ENCODE measurements at regions not wholly inside any gene's neighbourhood (a gene's known extent, or its start where the extent isn't known, plus 50 kb on each side); places are given as distances from the start of the nearest gene placed in this dataset.

DNA sequence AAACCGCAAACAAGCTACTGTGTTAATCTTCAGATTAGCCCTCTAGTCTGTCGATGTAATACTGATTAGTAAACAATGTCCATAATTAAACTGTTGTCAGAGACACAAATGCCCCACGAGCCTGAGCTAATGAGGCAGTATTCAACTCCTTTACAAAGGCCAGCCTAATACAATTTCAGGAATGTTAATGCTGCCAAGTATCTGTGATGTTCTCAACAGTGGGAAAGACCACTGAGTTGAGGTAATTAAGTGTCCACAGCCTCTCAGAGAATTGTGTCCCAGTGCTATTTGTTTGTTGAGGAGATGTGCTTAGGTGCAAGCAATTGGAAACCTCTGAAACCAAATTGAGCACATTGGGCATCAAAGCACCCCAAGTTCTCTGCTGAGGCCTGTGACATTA, 139.4 kb upstream of the CDKN3 start:
- Histone ChIP-seq H3K36me3 (ENCODE audit: control insufficient read depth, insufficient read depth, low read length) (no peaks in the 10 kb centered on the region), H2BK20ac (ENCODE audit: low read depth, low read length) (no peak overlapping the region), H3K4me1 (ENCODE audit: control insufficient read depth, insufficient read depth, low read length) (peaks cover 4% of the 10 kb centered on the region; the same call in 1 of the 2 replicates), H3K9me3 (ENCODE audit: control insufficient read depth, insufficient read depth, low read length) (no peaks in the 10 kb centered on the region), H2AFZ (replicated peaks; ENCODE audit: low read length, poor library complexity) (no peak overlapping the region), H3K9ac (ENCODE audit: low read depth, low read length) (no peak overlapping the region), H2AK5ac (ENCODE audit: low read depth, low read length) (no peak overlapping the region), H3K9me1 (ENCODE audit: insufficient read depth, low read length) (peaks cover 8% of the 10 kb centered on the region), H3K27me3 (ENCODE audit: control insufficient read depth, insufficient read depth, low read length) (peaks cover 6% of the 10 kb centered on the region), H3K23ac (ENCODE audit: low read depth, low read length) (no peak overlapping the region), H4K20me1 (ENCODE audit: insufficient read depth, low read length) (no peaks in the 10 kb centered on the region), H3K27ac (ENCODE audit: insufficient read depth, low read length) (no peak overlapping the region), H4K8ac (ENCODE audit: low read depth in 2 of 2, low read length in 2 of 2) (no peak overlapping the region), H2AK9ac (replicated peaks; ENCODE audit: low read depth, low read length, poor library complexity) (no peak overlapping the region), H2BK15ac (ENCODE audit: low read depth, low read length) (no peak overlapping the region), H2BK120ac (ENCODE audit: low read depth, low read length) (no peak overlapping the region), H3K4me3 (ENCODE audit: insufficient read depth, low read depth, low read length) (no peak overlapping the region), H3K56ac (ENCODE audit: extremely low read depth, insufficient read depth, low read length) (no peak overlapping the region), H2BK5ac (ENCODE audit: low read depth, low read length, poor library complexity, severe bottlenecking) (no peak overlapping the region), H3K4me2 (ENCODE audit: low read depth, low read length) (no peak overlapping the region), H3K4ac (ENCODE audit: low read depth, low read length) (no peak overlapping the region), H4K5ac (ENCODE audit: low read depth, low read length) (no peak overlapping the region), H3K18ac (ENCODE audit: low read depth, low read length) (no peak overlapping the region), H3K79me1 (ENCODE audit: low read depth in 1 of 2, low read length in 2 of 2) (no peaks in the 10 kb centered on the region), H4K91ac (ENCODE audit: insufficient read depth, low read depth, low read length) (no peak overlapping the region), H3K14ac (replicated peaks; ENCODE audit: low read depth, low read length) (no peak overlapping the region)
- no CpG with 5 or more reads among the region's 3 CpGs for WGBS, 2 experiments (ENCODE audit: extremely low coverage in 2 of 2, insufficient read length in 1 of 2)
- intact Hi-C loops (cut with micrococcal nuclease) = no loop called here
- TF ChIP-seq RAD21 (IDR thresholded peaks at IDR 0.05; ENCODE audit: low read length) (no peak), CEBPB (IDR thresholded peaks at IDR 0.05; ENCODE audit: low read depth, low read length) (no peak), POLR2A (IDR thresholded peaks at IDR 0.05; ENCODE audit: low read depth, low read length) (no peak), RFX5 (IDR thresholded peaks at IDR 0.05; ENCODE audit: low read depth, low read length) (no peak), USF2 (IDR thresholded peaks at IDR 0.05; ENCODE audit: low read depth, low read length) (no peak), ELK1 (IDR thresholded peaks at IDR 0.05; ENCODE audit: borderline replicate concordance, low read depth, low read length) (no peak), CHD1 (IDR thresholded peaks at IDR 0.05; ENCODE audit: low read depth, low read length) (no peak), MXI1 (IDR thresholded peaks at IDR 0.05; ENCODE audit: borderline replicate concordance, low read depth, low read length) (no peak), SMC3 (IDR thresholded peaks at IDR 0.05; ENCODE audit: low read depth, low read length) (no peak), RCOR1 (IDR thresholded peaks at IDR 0.05; ENCODE audit: insufficient replicate concordance, low read length) (no peak), FOS (IDR thresholded peaks at IDR 0.05; ENCODE audit: low read depth, low read length) (no peak), NFE2L2 (IDR thresholded peaks at IDR 0.05; ENCODE audit: low read depth, low read length) (no peak), MAZ (IDR thresholded peaks at IDR 0.05; ENCODE audit: borderline replicate concordance, low read depth, low read length) (no peak), BHLHE40 (IDR thresholded peaks at IDR 0.05; ENCODE audit: low read depth, low read length) (no peak), MAFK (IDR thresholded peaks at IDR 0.05; ENCODE audit: low read depth, low read length) (no peak)
- TF ChIP-seq, protein P1, sequence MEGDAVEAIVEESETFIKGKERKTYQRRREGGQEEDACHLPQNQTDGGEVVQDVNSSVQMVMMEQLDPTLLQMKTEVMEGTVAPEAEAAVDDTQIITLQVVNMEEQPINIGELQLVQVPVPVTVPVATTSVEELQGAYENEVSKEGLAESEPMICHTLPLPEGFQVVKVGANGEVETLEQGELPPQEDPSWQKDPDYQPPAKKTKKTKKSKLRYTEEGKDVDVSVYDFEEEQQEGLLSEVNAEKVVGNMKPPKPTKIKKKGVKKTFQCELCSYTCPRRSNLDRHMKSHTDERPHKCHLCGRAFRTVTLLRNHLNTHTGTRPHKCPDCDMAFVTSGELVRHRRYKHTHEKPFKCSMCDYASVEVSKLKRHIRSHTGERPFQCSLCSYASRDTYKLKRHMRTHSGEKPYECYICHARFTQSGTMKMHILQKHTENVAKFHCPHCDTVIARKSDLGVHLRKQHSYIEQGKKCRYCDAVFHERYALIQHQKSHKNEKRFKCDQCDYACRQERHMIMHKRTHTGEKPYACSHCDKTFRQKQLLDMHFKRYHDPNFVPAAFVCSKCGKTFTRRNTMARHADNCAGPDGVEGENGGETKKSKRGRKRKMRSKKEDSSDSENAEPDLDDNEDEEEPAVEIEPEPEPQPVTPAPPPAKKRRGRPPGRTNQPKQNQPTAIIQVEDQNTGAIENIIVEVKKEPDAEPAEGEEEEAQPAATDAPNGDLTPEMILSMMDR (conservative IDR thresholded peaks at IDR 0.05; ENCODE audit: low read depth, low read length) = no peak
- DNase-seq (no peak), ATAC-seq (ENCODE audit: low read depth) (no peak)
- BruUV-seq (replicated peaks) = no TSS peak
- dilution Hi-C loops (cut with HindIII; ENCODE audit: low sequenced_read_pairs, unreplicated experiment) = no loop called here
- ChIA-PET CTCF (no interaction called here), POLR2A (ENCODE audit: unreplicated experiment) (no interaction called here)
- in situ Hi-C loops (cut with MboI; ENCODE audit: low sequenced_read_pairs) = no loop called here
